Gastroesophageal sphincter (tissue), 3 donors: ENCODE measurements at regions not wholly inside any gene's neighbourhood (a gene's known extent, or its start where the extent isn't known, plus 50 kb on each side); places are given as distances from the start of the nearest gene placed in this dataset.

ENCODE experiments used
- CTCF ChIP-seq, 4 experiments: fragments of 200-600 bp in 2 of 4; fragments of 450-650 bp in 2 of 4; sonication (generic) in 1 of 4; IDR thresholded peaks; one replicate each; pipeline ENCODE4 v1.5.1; 2017 to 2019; ENCODE audit warnings: antibody characterized with exemption in 4 of 4, mild to moderate bottlenecking in 2 of 4, moderate library complexity in 2 of 4
- EP300 ChIP-seq: sonication (generic); formaldehyde crosslinking; IDR thresholded peaks from one replicate; pipeline ENCODE4 v1.6.1; 2017; ENCODE audit warnings: antibody characterized with exemption, mild to moderate bottlenecking
- POLR2A ChIP-seq, 2 donors: fragments of 450-650 bp; IDR thresholded peaks; one replicate each; pipeline ENCODE4 v1.6.1; 2017; ENCODE audit warnings: antibody characterized with exemption in 2 of 2, mild to moderate bottlenecking in 2 of 2, moderate library complexity in 1 of 2
- POLR2AphosphoS5 ChIP-seq: sonication (generic); formaldehyde crosslinking; IDR thresholded peaks from one replicate; pipeline ENCODE4 v1.6.1; 2017; ENCODE audit warnings: antibody characterized with exemption

DNA sequence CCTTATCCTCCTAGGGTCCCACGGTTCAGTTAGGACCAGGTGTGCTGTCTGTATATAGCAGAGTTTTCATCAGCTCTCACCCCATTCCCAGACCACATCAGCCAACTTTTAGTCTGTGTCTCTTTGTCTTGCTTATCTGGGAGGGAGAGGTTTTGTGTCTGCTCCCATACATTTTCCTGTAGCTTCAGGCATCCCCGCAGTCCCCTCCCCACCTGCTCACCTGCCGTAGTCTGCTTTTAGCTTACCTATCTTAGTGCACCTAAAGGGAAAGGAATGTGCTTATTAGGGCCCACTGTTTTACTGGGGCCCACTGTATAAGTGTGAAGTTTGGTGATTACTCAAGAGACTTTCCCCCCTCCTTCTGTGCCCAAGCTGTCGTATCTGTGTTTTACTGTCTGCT, 225.1 kb downstream of the PLA2G4A start:
- TF ChIP-seq CTCF (IDR thresholded peaks at IDR 0.05) (no peak), POLR2A (IDR thresholded peaks at IDR 0.05) (no peak), EP300 (no peak), POLR2AphosphoS5 (no peak)
